SK-N-SH treated with all-trans-retinoic acid at 6 μM for 48 hours (cell line): ENCODE measurements at regions not wholly inside any gene's neighbourhood (a gene's known extent, or its start where the extent isn't known, plus 50 kb on each side); places are given as distances from the start of the nearest gene placed in this dataset.

ENCODE experiments used
- ATAC-seq: fragments of 200-7000 bp; cut with Tn5 transposase; 3 replicates; pipeline ENCODE4 v1.9.1; 2020; ENCODE audit warnings: mild to moderate bottlenecking, moderate library complexity
- CREB5 ChIP-seq: fragments of 250-450 bp; sonication (Bioruptor Pico); IDR thresholded peaks from 2 replicates; pipeline ENCODE4 v1.5.1; 2020; ENCODE audit warnings: low read depth, mild to moderate bottlenecking, moderate library complexity
- CSDC2 ChIP-seq: fragments of 250-450 bp; sonication (Bioruptor Pico); IDR thresholded peaks from 2 replicates; pipeline ENCODE4 v1.5.0; 2020; ENCODE audit warnings: mild to moderate bottlenecking, moderate library complexity
- CSRNP3 ChIP-seq: fragments of 250-450 bp; sonication (Bioruptor Pico); IDR thresholded peaks from 2 replicates; pipeline ENCODE4 v1.5.1; 2021; ENCODE audit warnings: mild to moderate bottlenecking, moderate library complexity
- ESRRG ChIP-seq: fragments of 250-450 bp; sonication (Bioruptor Pico); IDR thresholded peaks from 2 replicates; pipeline ENCODE4 v1.6.1; 2021; ENCODE audit warnings: mild to moderate bottlenecking
- GLIS3 ChIP-seq: fragments of 250-450 bp; sonication (Bioruptor Pico); IDR thresholded peaks from 2 replicates; pipeline ENCODE4 v1.5.0; 2020; ENCODE audit warnings: mild to moderate bottlenecking, moderate library complexity
- OSR1 ChIP-seq: fragments of 250-450 bp; sonication (Bioruptor Pico); IDR thresholded peaks from 2 replicates; pipeline ENCODE4 v1.8.0; 2022; ENCODE audit warnings: moderate library complexity, mild to moderate bottlenecking, inconsistent platforms
- PATZ1 ChIP-seq: fragments of 250-450 bp; sonication (Bioruptor Pico); IDR thresholded peaks from 2 replicates; pipeline ENCODE4 v1.8.0; 2020; ENCODE audit warnings: mild to moderate bottlenecking, moderate library complexity, borderline replicate concordance
- POU6F1 ChIP-seq: fragments of 250-450 bp; sonication (Bioruptor Pico); IDR thresholded peaks from 2 replicates; pipeline ENCODE4 v1.8.0; 2021; ENCODE audit warnings: low read depth, mild to moderate bottlenecking, moderate library complexity, borderline replicate concordance
- PPARA ChIP-seq: fragments of 250-450 bp; sonication (Bioruptor Pico); IDR thresholded peaks from 2 replicates; pipeline ENCODE4 v1.5.0; 2020; ENCODE audit warnings: mild to moderate bottlenecking, borderline replicate concordance
- RARB ChIP-seq: fragments of 250-450 bp; sonication (Bioruptor Pico); IDR thresholded peaks from 2 replicates; pipeline ENCODE4 v1.8.0; 2021; ENCODE audit warnings: mild to moderate bottlenecking, moderate library complexity
- SNAI2 ChIP-seq: fragments of 250-450 bp; sonication (Bioruptor Pico); IDR thresholded peaks from 2 replicates; pipeline ENCODE4 v1.5.0; 2020; ENCODE audit warnings: mild to moderate bottlenecking, moderate library complexity
- TCF4 ChIP-seq: fragments of 250-450 bp; sonication (Bioruptor Pico); IDR thresholded peaks from 2 replicates; pipeline ENCODE4 v1.8.0; 2021; ENCODE audit warnings: mild to moderate bottlenecking, moderate library complexity, borderline replicate concordance
- TOX ChIP-seq: fragments of 250-450 bp; sonication (Bioruptor Pico); IDR thresholded peaks from 2 replicates; pipeline ENCODE4 v1.8.0; 2021; ENCODE audit warnings: mild to moderate bottlenecking, moderate library complexity, borderline replicate concordance
- TSHZ2 ChIP-seq: fragments of 250-450 bp; sonication (Bioruptor Pico); IDR thresholded peaks from 2 replicates; pipeline ENCODE4 v1.5.0; 2020; ENCODE audit warnings: mild to moderate bottlenecking, moderate library complexity
- ZC3H10 ChIP-seq: fragments of 250-450 bp; sonication (Bioruptor Pico); IDR thresholded peaks from 2 replicates; pipeline ENCODE4 v1.5.1; 2021; ENCODE audit warnings: mild to moderate bottlenecking, moderate library complexity
- ZFP3 ChIP-seq: fragments of 250-450 bp; sonication (Bioruptor Pico); IDR thresholded peaks from 2 replicates; pipeline ENCODE4 v1.5.0; 2020; ENCODE audit warnings: mild to moderate bottlenecking, moderate library complexity
- ZFP30 ChIP-seq: fragments of 450-650 bp; formaldehyde crosslinking; IDR thresholded peaks from 2 replicates; pipeline ENCODE4 v1.5.0; 2022; ENCODE audit warnings: mild to moderate bottlenecking, moderate library complexity
- ZNF70 ChIP-seq: fragments of 450-650 bp; formaldehyde crosslinking; IDR thresholded peaks from 2 replicates; pipeline ENCODE4 v1.5.0; 2020; ENCODE audit warnings: mild to moderate bottlenecking, moderate library complexity
- ZNF8 ChIP-seq: fragments of 450-650 bp; formaldehyde crosslinking; IDR thresholded peaks from 2 replicates; pipeline ENCODE4 v1.5.0; 2020; ENCODE audit warnings: mild to moderate bottlenecking, moderate library complexity

- no peak for TF ChIP-seq PPARA (CRISPR knock-in tag)
- no peak for TF ChIP-seq RARB (CRISPR knock-in tag)
- no peak for ATAC-seq
Observed at GRCh38 chr14:80419769-80420168, 208.5 kb upstream of the DIO2 start.

- no peak for TF ChIP-seq ZC3H10 (CRISPR knock-in tag)
- no peak for TF ChIP-seq POU6F1 (CRISPR knock-in tag)
- TF ChIP-seq RARB (CRISPR knock-in tag): no peak
- TF ChIP-seq SNAI2 (CRISPR knock-in tag): no peak
- TF ChIP-seq ESRRG (CRISPR knock-in tag): no peak
- TF ChIP-seq PATZ1 (CRISPR knock-in tag): no peak
- TF ChIP-seq OSR1 (CRISPR knock-in tag): no peak
- TF ChIP-seq GLIS3 (CRISPR knock-in tag): no peak
- no peak for TF ChIP-seq CSRNP3 (CRISPR knock-in tag)
- TF ChIP-seq ZNF70 (CRISPR knock-in tag): no peak
- TF ChIP-seq TSHZ2 (CRISPR knock-in tag): no peak
- TF ChIP-seq ZNF8: no peak
- no peak for TF ChIP-seq ZFP30 (CRISPR knock-in tag)
- no peak for TF ChIP-seq TCF4 (CRISPR knock-in tag)
- TF ChIP-seq CREB5 (CRISPR knock-in tag): no peak
- TF ChIP-seq CSDC2 (CRISPR knock-in tag): no peak
- TF ChIP-seq PPARA (CRISPR knock-in tag): no peak
- ATAC-seq: no peak
Observed at GRCh38 chr14:80419345-80419744, 208.0 kb upstream of the DIO2 start.

- ATAC-seq: no peak
Observed at GRCh38 chr14:80415636-80416035, 204.3 kb upstream of the DIO2 start.

More at GRCh38 chr14:80415636-80416035, 204.3 kb upstream of the DIO2 start:
- TF ChIP-seq ZNF8 (no peak), PATZ1 (CRISPR knock-in tag) (no peak), RARB (CRISPR knock-in tag) (no peak), ZNF70 (CRISPR knock-in tag) (no peak), OSR1 (CRISPR knock-in tag) (no peak), ZFP30 (CRISPR knock-in tag) (no peak), ZC3H10 (CRISPR knock-in tag) (no peak), SNAI2 (CRISPR knock-in tag) (no peak), POU6F1 (CRISPR knock-in tag) (no peak), TOX (CRISPR knock-in tag) (no peak), CREB5 (CRISPR knock-in tag) (no peak), CSRNP3 (CRISPR knock-in tag) (no peak), ZFP3 (CRISPR knock-in tag) (no peak), ESRRG (CRISPR knock-in tag) (no peak), CSDC2 (CRISPR knock-in tag) (no peak)
- TF ChIP-seq, all 23 proteins: peak for 0
